MM.1S (cell line): ENCODE measurements at regions not wholly inside any gene's neighbourhood (a gene's known extent, or its start where the extent isn't known, plus 50 kb on each side); places are given as distances from the start of the nearest gene placed in this dataset.

Experiments
- EZH2 ChIP-seq: fragments of 300-600 bp; sonication (generic); optimal IDR thresholded peaks from 2 replicates; pipeline ENCODE3; 2017; ENCODE audit warnings: low read depth, mild to moderate bottlenecking, antibody characterized with exemption, low read length, mixed read lengths
- EZH2phosphoT487 ChIP-seq: fragments of 300-600 bp; sonication (generic); IDR thresholded peaks from 2 replicates; pipeline ENCODE4 v1.6.1; 2018; ENCODE audit warnings: antibody characterized with exemption, low read length
- TF ChIP-seq, protein P1 (sequence below): fragments of 300-600 bp; sonication (generic); IDR thresholded peaks from 2 replicates; pipeline ENCODE4 v1.5.1; 2016; ENCODE audit warnings: antibody characterized with exemption, low read length, mixed read lengths

GRCh38 chr2:217142649-217143266 lies 282.9 kb upstream of the TNP1 start:
- TF ChIP-seq, protein P1, sequence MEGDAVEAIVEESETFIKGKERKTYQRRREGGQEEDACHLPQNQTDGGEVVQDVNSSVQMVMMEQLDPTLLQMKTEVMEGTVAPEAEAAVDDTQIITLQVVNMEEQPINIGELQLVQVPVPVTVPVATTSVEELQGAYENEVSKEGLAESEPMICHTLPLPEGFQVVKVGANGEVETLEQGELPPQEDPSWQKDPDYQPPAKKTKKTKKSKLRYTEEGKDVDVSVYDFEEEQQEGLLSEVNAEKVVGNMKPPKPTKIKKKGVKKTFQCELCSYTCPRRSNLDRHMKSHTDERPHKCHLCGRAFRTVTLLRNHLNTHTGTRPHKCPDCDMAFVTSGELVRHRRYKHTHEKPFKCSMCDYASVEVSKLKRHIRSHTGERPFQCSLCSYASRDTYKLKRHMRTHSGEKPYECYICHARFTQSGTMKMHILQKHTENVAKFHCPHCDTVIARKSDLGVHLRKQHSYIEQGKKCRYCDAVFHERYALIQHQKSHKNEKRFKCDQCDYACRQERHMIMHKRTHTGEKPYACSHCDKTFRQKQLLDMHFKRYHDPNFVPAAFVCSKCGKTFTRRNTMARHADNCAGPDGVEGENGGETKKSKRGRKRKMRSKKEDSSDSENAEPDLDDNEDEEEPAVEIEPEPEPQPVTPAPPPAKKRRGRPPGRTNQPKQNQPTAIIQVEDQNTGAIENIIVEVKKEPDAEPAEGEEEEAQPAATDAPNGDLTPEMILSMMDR, result peak; percentile 75
- TF ChIP-seq EZH2, result no peak
- no peak for TF ChIP-seq EZH2phosphoT487
